Lower leg skin (tissue), 3 donors: ENCODE measurements at regions not wholly inside any gene's neighbourhood (a gene's known extent, or its start where the extent isn't known, plus 50 kb on each side); places are given as distances from the start of the nearest gene placed in this dataset.

Experiments
- CTCF ChIP-seq, 3 donors: fragments of 450-650 bp; IDR thresholded peaks; one replicate each; pipeline ENCODE4 v1.5.1; 2016; ENCODE audit warnings: antibody characterized with exemption in 3 of 3, mild to moderate bottlenecking in 3 of 3, moderate library complexity in 2 of 3
- POLR2A ChIP-seq, 2 donors: fragments of 450-650 bp; IDR thresholded peaks; one replicate each; pipeline ENCODE4 v1.6.1; 2016 to 2017; ENCODE audit warnings: antibody characterized with exemption in 2 of 2, mild to moderate bottlenecking in 1 of 2, moderate library complexity in 1 of 2

GRCh38 chr5:61228229-61228628 is 66.0 kb upstream of the SMIM15 start:
- no peak for TF ChIP-seq CTCF (IDR thresholded peaks at IDR 0.05)
- no peak for TF ChIP-seq POLR2A (IDR thresholded peaks at IDR 0.05)
